H1 (cell line): ENCODE measurements at regions not wholly inside any gene's neighbourhood (a gene's known extent, or its start where the extent isn't known, plus 50 kb on each side); places are given as distances from the start of the nearest gene placed in this dataset.

ENCODE experiments used
- CHD7 ChIP-seq: fragments of 300-600 bp; sonication (generic); IDR thresholded peaks from 2 replicates; pipeline ENCODE4 v1.7.1; 2012; ENCODE audit warnings: low read length, moderate library complexity, mild to moderate bottlenecking, inconsistent platforms; ENCODE audit not compliant: insufficient replicate concordance
- PHF8 ChIP-seq: fragments of 200-600 bp; sonication (generic); conservative IDR thresholded peaks from 2 replicates; pipeline ENCODE4 v1.7.1; 2012; ENCODE audit warnings: low read depth, mild to moderate bottlenecking, inconsistent platforms, low read length, moderate library complexity
- SAP30 ChIP-seq: fragments of 300-600 bp; sonication (generic); IDR thresholded peaks from 2 replicates; pipeline ENCODE4 v1.7.1; 2012; ENCODE audit warnings: low read length, moderate library complexity, mild to moderate bottlenecking, inconsistent platforms; ENCODE audit not compliant: insufficient read depth, insufficient replicate concordance
- SIRT6 ChIP-seq: IDR thresholded peaks from one replicate; pipeline ENCODE4 v1.7.1; 2012; ENCODE audit warnings: low read length, inconsistent platforms
- ZNF274 ChIP-seq: IDR thresholded peaks from 2 replicates; pipeline ENCODE4 v1.7.0; 2012; ENCODE audit warnings: low read length, borderline replicate concordance; ENCODE audit errors: extremely low read depth

DNA sequence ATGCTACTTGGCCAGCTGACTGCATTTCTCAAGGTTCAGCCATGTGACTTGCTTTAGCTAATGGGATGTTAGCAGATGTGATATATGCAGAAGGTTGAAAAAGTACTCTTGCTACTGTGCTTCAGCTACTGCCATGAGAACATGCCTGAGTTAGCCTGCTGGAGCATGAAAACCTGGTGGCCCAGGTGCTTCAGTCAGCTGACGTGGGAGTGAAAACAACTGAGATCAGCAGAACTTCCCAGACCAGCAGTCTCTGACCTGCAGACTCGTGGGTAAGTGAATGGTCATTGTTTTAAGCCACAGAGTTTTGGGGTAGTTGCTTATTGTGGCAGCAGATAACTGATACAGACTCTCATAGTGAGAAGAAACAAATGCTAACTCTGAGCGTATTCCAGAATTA is 118.6 kb upstream of the GRIN2B start (continued):
- TF ChIP-seq CHD7: no peak
- no peak for TF ChIP-seq SIRT6
- TF ChIP-seq SAP30: no peak
- no peak for TF ChIP-seq PHF8
- no peak for TF ChIP-seq ZNF274
